DOHH2 (cell line): ENCODE measurements at regions not wholly inside any gene's neighbourhood (a gene's known extent, or its start where the extent isn't known, plus 50 kb on each side); places are given as distances from the start of the nearest gene placed in this dataset.

Experiments
- H3F3A ChIP-seq: fragments of 200-600 bp; sonication (generic), shearing (Covaris generic); 2 replicates; pipeline ENCODE4 v1.6.0; 2016; ENCODE audit warnings: antibody characterized with exemption, mild to moderate bottlenecking; ENCODE audit not compliant: control insufficient read depth, insufficient read depth
- H3K27ac ChIP-seq: fragments of 200-600 bp; sonication (generic); 2 replicates; pipeline ENCODE4 v1.5.1; 2014; ENCODE audit warnings: low read depth, mild to moderate bottlenecking, low read length, moderate library complexity
- H3K27me3 ChIP-seq: fragments of 200-600 bp; sonication (generic); 2 replicates; pipeline ENCODE4 v1.6.1; 2014; ENCODE audit warnings: mild to moderate bottlenecking, low read length, mixed read lengths; ENCODE audit not compliant: control insufficient read depth
- H3K36me3 ChIP-seq: fragments of 200-600 bp; sonication (generic); 2 replicates; pipeline ENCODE4 v1.6.1; 2014; ENCODE audit warnings: mild to moderate bottlenecking, low read length, moderate library complexity, mixed read lengths; ENCODE audit not compliant: control insufficient read depth
- H3K4me1 ChIP-seq: fragments of 200-600 bp; sonication (generic); 2 replicates; pipeline ENCODE4 v1.6.1; 2014; ENCODE audit warnings: mild to moderate bottlenecking, low read length, mixed read lengths; ENCODE audit not compliant: control insufficient read depth
- H3K4me2 ChIP-seq: fragments of 200-600 bp; sonication (generic); 2 replicates; pipeline ENCODE4 v1.6.0; 2014; ENCODE audit warnings: mild to moderate bottlenecking, low read length, moderate library complexity
- H3K4me3 ChIP-seq: fragments of 200-600 bp; sonication (generic); 2 replicates; pipeline ENCODE4 v1.5.1; 2014; ENCODE audit warnings: mild to moderate bottlenecking, low read length, mixed read lengths
- H3K79me2 ChIP-seq: fragments of 200-600 bp; sonication (generic); 2 replicates; pipeline ENCODE4 v1.6.1; 2014; ENCODE audit warnings: mild to moderate bottlenecking, low read length, mixed read lengths; ENCODE audit not compliant: control insufficient read depth
- H3K9me2 ChIP-seq: fragments of 200-600 bp; sonication (generic); replicated peaks from 2 replicates; pipeline ENCODE4 v1.6.1; 2014; ENCODE audit warnings: mild to moderate bottlenecking, low read length, mixed read lengths; ENCODE audit not compliant: control insufficient read depth
- H3K9me3 ChIP-seq: fragments of 200-600 bp; sonication (generic); 2 replicates; pipeline ENCODE4 v1.6.1; 2014; ENCODE audit warnings: antibody characterized with exemption, low read length, mixed read lengths; ENCODE audit not compliant: control insufficient read depth, insufficient read depth
- H4K20me1 ChIP-seq: fragments of 200-600 bp; sonication (generic); 2 replicates; pipeline ENCODE4 v1.6.0; 2014; ENCODE audit warnings: low read depth, mild to moderate bottlenecking, antibody characterized with exemption, low read length, moderate library complexity; ENCODE audit not compliant: control insufficient read depth, insufficient read depth
- CTCF ChIP-seq: fragments of 200-600 bp; sonication (generic); IDR thresholded peaks from one replicate; pipeline ENCODE4 v1.5.1; 2014; ENCODE audit warnings: antibody characterized with exemption, mild to moderate bottlenecking, low read depth, low read length; ENCODE audit not compliant: poor library complexity, severe bottlenecking
- EZH2phosphoT487 ChIP-seq: fragments of 200-600 bp; sonication (generic); IDR thresholded peaks from 2 replicates; pipeline ENCODE4 v1.6.1; 2017; ENCODE audit warnings: borderline replicate concordance, mild to moderate bottlenecking, antibody characterized with exemption, low read length, moderate library complexity, mixed read lengths

- H3K9me3 ChIP-seq = no peaks in the 10 kb centered on the region
- no peaks in the 10 kb centered on the region for H3K36me3 ChIP-seq
- no peaks in the 10 kb centered on the region for H3K9me2 ChIP-seq
- H3K79me2 ChIP-seq = no peaks in the 10 kb centered on the region
- H3K4me1 ChIP-seq = no peaks in the 10 kb centered on the region
- TF ChIP-seq CTCF (no peak), EZH2phosphoT487 (no peak)
- H3K4me3 ChIP-seq = no peak overlapping the region
- no peaks in the 10 kb centered on the region for H3K27me3 ChIP-seq
- H3K4me2 ChIP-seq = no peak overlapping the region
- H4K20me1 ChIP-seq = no peaks in the 10 kb centered on the region
- no peak overlapping the region for H3K27ac ChIP-seq
- H3F3A ChIP-seq = no peaks in the 10 kb centered on the region
Measured at GRCh38 chr5:163759000-163759704, 253.7 kb downstream of the MAT2B start.

DNA sequence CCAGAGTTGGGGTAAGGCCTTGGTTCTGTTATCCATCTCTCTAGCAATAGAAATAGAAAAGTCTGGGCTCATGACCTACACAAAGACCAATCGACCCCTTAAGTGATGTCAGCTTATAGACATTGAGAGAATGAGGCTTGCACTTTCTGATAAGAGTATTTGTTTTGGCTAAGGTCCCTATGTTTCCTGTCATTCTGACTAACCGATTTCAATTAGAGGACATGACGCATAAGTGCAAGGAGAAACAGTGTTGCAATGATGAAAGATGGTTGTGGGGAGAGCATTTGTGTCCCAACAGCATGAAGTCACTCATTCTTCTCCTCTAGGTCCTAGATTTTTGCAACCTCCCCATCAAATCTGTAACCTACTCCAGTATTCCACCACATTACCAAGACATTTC, 255.1 kb downstream of the MAT2B start:
- H3K4me1 ChIP-seq = no peaks in the 10 kb centered on the region
- no peaks in the 10 kb centered on the region for H3K9me2 ChIP-seq
- H4K20me1 ChIP-seq = no peaks in the 10 kb centered on the region
- no peaks in the 10 kb centered on the region for H3K9me3 ChIP-seq
- H3K27me3 ChIP-seq = no peaks in the 10 kb centered on the region
- H3K27ac ChIP-seq = no peak overlapping the region
- H3K4me3 ChIP-seq = no peak overlapping the region
- H3K79me2 ChIP-seq = no peaks in the 10 kb centered on the region
- no peaks in the 10 kb centered on the region for H3F3A ChIP-seq
- no peak for TF ChIP-seq CTCF
- TF ChIP-seq EZH2phosphoT487 = no peak
- no peaks in the 10 kb centered on the region for H3K36me3 ChIP-seq
- H3K4me2 ChIP-seq = no peak overlapping the region

- H3K4me3 ChIP-seq = no peak overlapping the region
- no peaks in the 10 kb centered on the region for H3F3A ChIP-seq
- no peak overlapping the region for H3K4me2 ChIP-seq
- TF ChIP-seq EZH2phosphoT487 = no peak
- TF ChIP-seq CTCF = no peak
- H4K20me1 ChIP-seq = no peaks in the 10 kb centered on the region
- H3K9me2 ChIP-seq = no peaks in the 10 kb centered on the region
- no peaks in the 10 kb centered on the region for H3K27me3 ChIP-seq
- H3K27ac ChIP-seq = no peak overlapping the region
- H3K79me2 ChIP-seq = no peaks in the 10 kb centered on the region
- H3K9me3 ChIP-seq = no peaks in the 10 kb centered on the region
- no peaks in the 10 kb centered on the region for H3K36me3 ChIP-seq
- H3K4me1 ChIP-seq = no peaks in the 10 kb centered on the region
Measured at GRCh38 chr5:163766936-163767670, 261.7 kb downstream of the MAT2B start.
